ENCODE measurements at regions not wholly inside any gene's neighbourhood (a gene's known extent, or its start where the extent isn't known, plus 50 kb on each side); places are given as distances from the start of the nearest gene placed in this dataset.

DNA sequence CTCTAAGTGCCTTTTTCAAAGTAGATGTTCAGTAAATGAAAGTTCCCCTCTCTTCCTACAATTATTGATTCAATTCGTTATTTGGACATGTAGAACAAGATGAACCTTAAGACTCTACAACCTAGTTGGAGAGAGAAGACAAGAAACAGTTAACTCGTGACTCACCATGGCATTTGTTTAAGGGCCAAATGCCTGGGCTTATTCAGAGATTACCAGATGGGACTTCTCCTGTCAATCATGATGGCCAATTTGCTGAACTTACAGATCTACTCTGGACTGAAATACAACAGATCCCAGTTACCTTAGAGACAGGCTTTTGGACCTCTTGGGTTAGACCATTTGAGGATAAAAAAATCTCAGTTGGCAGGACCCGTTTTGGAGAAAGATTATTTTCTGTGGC, 93.5 kb downstream of the C1orf94 start:
- TF ChIP-seq CTCF (conservative IDR thresholded peaks at IDR 0.05; ENCODE audit: low read depth in 2 of 2): no peak
- TF ChIP-seq EZH2 (IDR thresholded peaks at IDR 0.05; ENCODE audit: low read depth, unreplicated experiment): no peak
- no peak for TF ChIP-seq ZNF462 (CRISPR knock-in tag; IDR thresholded peaks at IDR 0.05)
- TF ChIP-seq POLR2AphosphoS5 (IDR thresholded peaks at IDR 0.05; ENCODE audit: low read depth): no peak
- no peak for TF ChIP-seq REST (IDR thresholded peaks at IDR 0.05; ENCODE audit: unreplicated experiment)
- TF ChIP-seq EZH2phosphoT487 (IDR thresholded peaks at IDR 0.05; ENCODE audit: unreplicated experiment): no peak
- no peak for TF ChIP-seq CREB1 (CRISPR knock-in tag; IDR thresholded peaks at IDR 0.05; ENCODE audit: low read depth)
- TF ChIP-seq NANOG (IDR thresholded peaks at IDR 0.05; ENCODE audit: borderline replicate concordance): no peak
- TF ChIP-seq STAT1 (IDR thresholded peaks at IDR 0.05; ENCODE audit: unreplicated experiment): no peak

Measured in GM23338 (cell line).